GM13977 (cell line): ENCODE measurements at regions not wholly inside any gene's neighbourhood (a gene's known extent, or its start where the extent isn't known, plus 50 kb on each side); places are given as distances from the start of the nearest gene placed in this dataset.

ENCODE experiments used
- DNase-seq: peaks from one replicate; pipeline ENCODE4 v3.0.0; 2012; ENCODE audit warnings: low spot score
- CTCF ChIP-seq: IDR thresholded peaks from 2 replicates; pipeline ENCODE4 v1.5.1; 2012; ENCODE audit warnings: mild to moderate bottlenecking, control low read depth; ENCODE audit not compliant: insufficient read depth; ENCODE audit errors: extremely low read depth, missing control alignments
- in situ Hi-C: fragments of 300-500 bp; cut with MboI; formaldehyde crosslinking; loops from one replicate; pipeline ENCODE4 v1.12.0; 2022; ENCODE audit warnings: low sequenced_read_pairs, low pct_unique_long_range_greater_than_20kb, mixed read lengths, inconsistent platforms; ENCODE audit not compliant: unreplicated experiment

GRCh38 chr21:26652854-26653253 is 79.8 kb upstream of the CYYR1 start:
- TF ChIP-seq CTCF = no peak
- no peak for DNase-seq
- in situ Hi-C loops = no loop called here

- no peak for TF ChIP-seq CTCF
- DNase-seq = no peak
- in situ Hi-C loops = no loop called here
These were observed 68.0 kb upstream of the CYYR1 start for GRCh38 chr21:26641062-26641461.

- TF ChIP-seq CTCF = no peak
- in situ Hi-C loops = no loop called here
- no peak for DNase-seq
These were observed 64.2 kb upstream of the CYYR1 start for GRCh38 chr21:26637201-26637745.

- in situ Hi-C loops = no loop called here
- no peak for DNase-seq
- no peak for TF ChIP-seq CTCF
These were observed 62.6 kb upstream of the CYYR1 start for GRCh38 chr21:26635681-26636080.

- in situ Hi-C loops = no loop called here
- DNase-seq = no peak
- no peak for TF ChIP-seq CTCF
These were observed 59.6 kb upstream of the CYYR1 start for GRCh38 chr21:26632691-26633090.

- no peak for TF ChIP-seq CTCF
- no peak for DNase-seq
- in situ Hi-C loops = no loop called here
These were observed 53.1 kb upstream of the CYYR1 start for GRCh38 chr21:26626187-26626586.
